ENCODE measurements at regions not wholly inside any gene's neighbourhood (a gene's known extent, or its start where the extent isn't known, plus 50 kb on each side); places are given as distances from the start of the nearest gene placed in this dataset.

GRCh38 chr20:53741726-53742028 lies 148.0 kb upstream of the ZNF217 start:
- no peak for TF ChIP-seq MAX (IDR thresholded peaks at IDR 0.05)
- TF ChIP-seq RAD21 (IDR thresholded peaks at IDR 0.05; ENCODE audit: low read depth): no peak
- no peak for TF ChIP-seq USF1 (IDR thresholded peaks at IDR 0.05)
- TF ChIP-seq YY1 (IDR thresholded peaks at IDR 0.05; ENCODE audit: low read depth): no peak
- no peak for TF ChIP-seq FOXM1 (IDR thresholded peaks at IDR 0.05; ENCODE audit: borderline replicate concordance, low read depth)
- no peak for TF ChIP-seq CEBPB (IDR thresholded peaks at IDR 0.05)
- no peak for TF ChIP-seq EP300 (IDR thresholded peaks at IDR 0.05; ENCODE audit: borderline replicate concordance)
- TF ChIP-seq REST (IDR thresholded peaks at IDR 0.05; ENCODE audit: low read depth): no peak

Measured in Ishikawa (cell line).